BJ (cell line): ENCODE measurements at regions not wholly inside any gene's neighbourhood (a gene's known extent, or its start where the extent isn't known, plus 50 kb on each side); places are given as distances from the start of the nearest gene placed in this dataset.

ENCODE experiments used
- CTCF ChIA-PET: fragments of 350-600 bp; formaldehyde crosslinking; extraction: SDS; loops from one replicate; lab custom pipeline; 2021; ENCODE audit warnings: antibody characterized with exemption, inconsistent platforms; lab: Yijun Ruan, JAX
- POLR2A ChIA-PET: fragments of 300-600 bp; sonication (Branson Sonifier 250); formaldehyde crosslinking; extraction: SDS; loops from one replicate; lab custom pipeline; 2021; ENCODE audit warnings: antibody characterized with exemption; lab: Charles Lee
- DNase-seq: peaks from one replicate; pipeline ENCODE4 v3.0.0-alpha.2; 2011; ENCODE audit warnings: low read depth
- H3K27me3 ChIP-seq: 2 replicates; pipeline ENCODE4 v1.6.0; 2011; ENCODE audit warnings: low read length; ENCODE audit not compliant: control insufficient read depth, insufficient read depth
- H3K36me3 ChIP-seq: 2 replicates; pipeline ENCODE4 v1.5.1; 2011; ENCODE audit warnings: low read length; ENCODE audit not compliant: control insufficient read depth, insufficient read depth
- H3K4me3 ChIP-seq: 2 replicates; pipeline ENCODE4 v1.5.1; 2011; ENCODE audit warnings: low read depth, mild to moderate bottlenecking, control low read depth, low read length
- TF ChIP-seq, protein P1 (sequence below): IDR thresholded peaks from 2 replicates; pipeline ENCODE4 v1.5.1; 2011; ENCODE audit warnings: low read depth, mild to moderate bottlenecking, control low read depth, inconsistent platforms, low read length, moderate library complexity; ENCODE audit not compliant: insufficient read depth

DNA sequence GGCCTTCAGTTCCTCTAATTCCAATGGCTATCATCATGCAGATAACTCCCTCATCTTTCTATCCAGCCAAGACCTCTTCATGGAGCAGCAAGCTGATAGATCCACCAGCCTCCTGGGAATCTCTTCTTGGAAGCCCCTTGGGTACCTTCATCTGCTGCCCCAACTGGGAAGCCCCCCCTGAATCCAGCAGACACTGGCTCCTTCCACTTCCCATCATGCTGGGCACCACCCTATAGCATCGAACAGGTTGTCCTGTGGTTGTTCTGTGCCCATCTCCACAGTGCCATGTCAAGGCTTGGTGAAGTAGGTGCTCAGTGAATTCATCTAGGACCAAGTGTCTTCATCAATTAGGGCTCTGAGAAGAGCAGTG lies 410.4 kb upstream of the KLF4 start:
- H3K36me3 ChIP-seq: no peaks in the 10 kb centered on the region
- H3K4me3 ChIP-seq: no peak overlapping the region
- no peak for DNase-seq
- TF ChIP-seq, protein P1, sequence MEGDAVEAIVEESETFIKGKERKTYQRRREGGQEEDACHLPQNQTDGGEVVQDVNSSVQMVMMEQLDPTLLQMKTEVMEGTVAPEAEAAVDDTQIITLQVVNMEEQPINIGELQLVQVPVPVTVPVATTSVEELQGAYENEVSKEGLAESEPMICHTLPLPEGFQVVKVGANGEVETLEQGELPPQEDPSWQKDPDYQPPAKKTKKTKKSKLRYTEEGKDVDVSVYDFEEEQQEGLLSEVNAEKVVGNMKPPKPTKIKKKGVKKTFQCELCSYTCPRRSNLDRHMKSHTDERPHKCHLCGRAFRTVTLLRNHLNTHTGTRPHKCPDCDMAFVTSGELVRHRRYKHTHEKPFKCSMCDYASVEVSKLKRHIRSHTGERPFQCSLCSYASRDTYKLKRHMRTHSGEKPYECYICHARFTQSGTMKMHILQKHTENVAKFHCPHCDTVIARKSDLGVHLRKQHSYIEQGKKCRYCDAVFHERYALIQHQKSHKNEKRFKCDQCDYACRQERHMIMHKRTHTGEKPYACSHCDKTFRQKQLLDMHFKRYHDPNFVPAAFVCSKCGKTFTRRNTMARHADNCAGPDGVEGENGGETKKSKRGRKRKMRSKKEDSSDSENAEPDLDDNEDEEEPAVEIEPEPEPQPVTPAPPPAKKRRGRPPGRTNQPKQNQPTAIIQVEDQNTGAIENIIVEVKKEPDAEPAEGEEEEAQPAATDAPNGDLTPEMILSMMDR: no peak
- POLR2A ChIA-PET: no interaction called here
- CTCF ChIA-PET: interaction anchor here (0.8 kb wide), 1 partner anchor 71 kb away, joined by 3 read pairs; no protein-coding TSS in a partner anchor
- no peaks in the 10 kb centered on the region; the same call in 1 of the 2 replicates for H3K27me3 ChIP-seq

DNA sequence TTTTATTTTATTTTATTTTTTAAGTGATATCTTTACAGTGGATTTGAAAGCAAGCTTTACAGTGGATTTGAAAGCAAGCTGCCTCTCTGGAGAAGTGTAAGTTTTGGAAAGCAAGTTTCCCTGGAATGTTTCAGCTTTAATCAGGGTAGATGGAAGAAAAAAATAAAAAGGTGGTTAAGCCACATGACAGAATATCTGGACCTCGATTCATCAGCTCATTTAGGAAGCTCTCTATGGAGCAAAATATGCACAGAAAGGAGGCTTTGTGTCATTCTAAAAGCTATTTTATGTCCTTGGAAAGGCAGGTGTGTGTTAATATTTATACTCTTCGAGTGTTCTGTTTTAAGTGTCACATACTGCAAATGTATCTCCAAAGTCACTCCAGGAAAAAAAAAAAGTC lies 409.2 kb upstream of the KLF4 start:
- Histone ChIP-seq H3K36me3 (no peaks in the 10 kb centered on the region), H3K27me3 (no peaks in the 10 kb centered on the region; the same call in 1 of the 2 replicates), H3K4me3 (no peak overlapping the region)
- no peak for DNase-seq
- ChIA-PET CTCF (interaction anchor here (0.9 to 1.2 kb wide), 2 partner anchors 9 to 20 kb away, joined by 3 read pairs; no protein-coding TSS in a partner anchor), POLR2A (no interaction called here)
- TF ChIP-seq, protein P1: no peak

DNA sequence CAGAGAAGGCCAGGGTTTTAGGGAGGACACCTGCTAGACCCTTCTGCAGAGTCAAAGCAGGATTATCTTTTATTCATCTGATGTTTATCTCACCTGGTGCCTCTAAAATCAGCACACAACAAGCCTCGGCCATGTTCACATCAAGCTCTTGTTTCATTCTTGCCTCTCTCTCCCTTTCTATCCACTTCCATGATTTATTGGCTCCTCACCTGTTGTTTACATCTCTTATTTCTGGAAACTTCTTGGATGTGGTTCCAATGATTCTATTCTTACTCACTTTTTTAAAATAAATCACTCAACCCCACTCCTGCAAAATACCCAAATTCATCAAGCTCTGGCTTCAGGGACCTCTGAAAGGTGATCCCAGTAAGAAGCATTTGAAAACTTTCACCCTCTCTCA lies 407.0 kb upstream of the KLF4 start:
- CTCF ChIA-PET: no interaction called here
- DNase-seq: no peak
- Histone ChIP-seq H3K27me3 (no peaks in the 10 kb centered on the region; the same call in 1 of the 2 replicates), H3K36me3 (no peaks in the 10 kb centered on the region), H3K4me3 (no peak overlapping the region)
- TF ChIP-seq, protein P1: no peak
- POLR2A ChIA-PET: no interaction called here

DNA sequence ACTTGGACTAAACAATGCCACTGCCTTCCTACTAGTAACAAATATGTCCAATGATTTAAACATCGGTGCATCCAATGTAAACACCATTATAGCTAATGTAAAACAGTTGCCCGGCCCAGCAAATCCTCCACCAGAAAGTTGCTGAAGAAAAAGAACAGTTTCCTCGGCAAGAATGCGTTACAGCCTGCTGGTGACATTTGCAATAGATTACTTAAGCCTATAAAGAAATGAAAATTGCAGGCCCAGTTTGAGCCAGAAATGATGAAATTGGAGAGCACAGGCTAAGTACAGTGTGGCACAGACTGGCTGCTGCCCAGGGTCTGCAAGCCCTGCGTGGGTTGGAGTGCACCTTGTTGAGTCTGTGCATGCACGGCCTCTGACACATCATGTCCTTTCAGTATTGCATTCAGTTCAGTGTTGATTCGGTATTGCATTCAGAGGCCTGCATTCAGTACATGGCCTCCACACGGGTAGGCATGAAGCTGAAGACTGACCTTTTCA lies 406.0 kb upstream of the KLF4 start:
- DNase-seq: no peak
- POLR2A ChIA-PET: no interaction called here
- TF ChIP-seq, protein P1: peak; percentile 15; the same call in 1 of the 2 replicates
- H3K36me3 ChIP-seq: no peaks in the 10 kb centered on the region
- no peaks in the 10 kb centered on the region for H3K27me3 ChIP-seq
- CTCF ChIA-PET: interaction anchor here (1.6 kb wide), 1 partner anchor 670 kb away, joined by 3 read pairs; no protein-coding TSS in a partner anchor
- no peak overlapping the region for H3K4me3 ChIP-seq

DNA sequence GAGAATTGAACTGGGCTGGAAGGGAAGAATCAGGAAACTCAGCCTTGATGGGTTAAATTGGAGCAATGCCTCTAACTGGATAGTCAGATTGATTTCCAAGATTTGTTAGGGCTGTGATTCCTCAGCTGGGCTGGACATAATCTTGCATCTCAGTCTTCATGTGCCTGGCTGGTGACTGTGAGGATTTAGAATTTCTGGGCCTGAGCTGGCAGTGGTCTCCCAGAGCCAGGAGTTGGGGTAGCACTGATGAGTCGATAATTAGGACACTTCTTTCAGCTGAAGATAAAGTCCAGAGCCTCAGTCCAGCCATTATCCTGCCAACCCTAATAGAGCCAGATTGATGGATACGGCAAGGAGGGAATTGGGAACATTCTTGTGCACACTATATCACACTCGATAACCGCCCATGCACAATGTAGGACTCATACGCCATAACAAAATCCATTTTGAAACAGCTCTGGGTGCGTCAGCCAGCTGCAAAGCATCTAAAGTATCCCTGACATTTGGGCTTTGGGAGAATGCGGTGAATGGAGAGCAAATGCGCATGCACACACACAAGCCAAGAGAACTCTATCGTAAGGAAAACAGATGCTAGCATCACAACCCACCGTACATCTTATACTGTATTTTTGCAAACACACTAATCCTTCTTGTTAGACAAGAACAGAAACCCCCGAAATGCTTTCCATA lies 405.1 kb upstream of the KLF4 start:
- ChIA-PET POLR2A (no interaction called here), CTCF (interaction anchor here (1.6 kb wide), 1 partner anchor 671 kb away, joined by 3 read pairs; no protein-coding TSS in a partner anchor)
- Histone ChIP-seq H3K4me3 (no peak overlapping the region), H3K36me3 (no peaks in the 10 kb centered on the region), H3K27me3 (no peaks in the 10 kb centered on the region)
- TF ChIP-seq, protein P1: no peak
- DNase-seq: peak; percentile 59
